Right lobe of liver (tissue), 6 donors: ENCODE measurements at regions not wholly inside any gene's neighbourhood (a gene's known extent, or its start where the extent isn't known, plus 50 kb on each side); places are given as distances from the start of the nearest gene placed in this dataset.

Source experiments
- ATAC-seq, 4 donors: fragments of 200-7000 bp; cut with Tn5 transposase; one replicate each; pipeline ENCODE4 v1.9.1; 2020; ENCODE audit warnings: mild to moderate bottlenecking in 4 of 4, moderate library complexity in 4 of 4
- DNase-seq, 3 donors: peaks; one replicate each; pipeline ENCODE4 v3.0.0-alpha.2; 2020
- H3K27ac ChIP-seq, 3 donors: fragments of 200-600 bp; one replicate each; pipeline ENCODE4 v1.8.0; 2022
- H3K27me3 ChIP-seq, 2 donors: fragments of 200-600 bp; one replicate each; pipeline ENCODE4 v1.8.0; 2022
- H3K36me3 ChIP-seq, 4 donors: fragments of 200-600 bp; sonication (generic) in 1 of 4; one replicate each; pipeline versions ENCODE4 v1.5.1 to v1.8.0; 2017 to 2022; ENCODE audit warnings: control low read depth in 1 of 4
- H3K4me1 ChIP-seq, 4 donors: fragments of 200-600 bp; sonication (generic) in 1 of 4; one replicate each; pipeline versions ENCODE4 v1.5.1 to v1.8.0; 2017 to 2022; ENCODE audit warnings: control low read depth in 1 of 4
- H3K4me3 ChIP-seq, 3 donors: fragments of 200-600 bp; one replicate each; pipeline ENCODE4 v1.8.0; 2022
- H3K9me3 ChIP-seq, 4 donors: fragments of 200-600 bp; sonication (generic) in 1 of 4; one replicate each; pipeline versions ENCODE4 v1.5.1 to v1.8.0; 2017 to 2022; ENCODE audit warnings: control low read depth in 1 of 4
- POLR2A ChIP-seq: fragments of 450-650 bp; IDR thresholded peaks from one replicate; pipeline ENCODE4 v1.6.1; 2017; ENCODE audit warnings: antibody characterized with exemption, mild to moderate bottlenecking
- WGBS: methylation state at CpG from one replicate; pipeline ENCODE4 v1.1.6; 2018; ENCODE audit warnings: low coverage, low lambda C conversion rate; ENCODE audit not compliant: insufficient coverage; ENCODE audit errors: missing lambda C conversion rate; 5-methylcytosine and 5-hydroxymethylcytosine counted together
- intact Hi-C, 2 donors: fragments of 100-400 bp; cut with DNase I; formaldehyde crosslinking; loops; one replicate each; pipeline versions ENCODE4 v1.11.2 to v1.14.1; 2022
- TF ChIP-seq, protein P1 (sequence below), 4 donors: fragments of 200-600 bp in 3 of 4; fragments of 450-650 bp in 1 of 4; IDR thresholded peaks; one replicate each; pipeline versions ENCODE4 v1.5.1 to v1.8.0; 2016 to 2022; ENCODE audit warnings: antibody characterized with exemption in 4 of 4, mild to moderate bottlenecking in 2 of 4
- donor health status: DM: no; HTN: yes; CAD: no.
- donor health status: DM: no; HTN: no; CAD: no.
- donor health status: DM: no; HTN: no; CAD: no.
- donor health status: DM: no; HTN: yes; CAD: no.
- donor health status: DM: no; HTN: yes; CAD: no.

DNA sequence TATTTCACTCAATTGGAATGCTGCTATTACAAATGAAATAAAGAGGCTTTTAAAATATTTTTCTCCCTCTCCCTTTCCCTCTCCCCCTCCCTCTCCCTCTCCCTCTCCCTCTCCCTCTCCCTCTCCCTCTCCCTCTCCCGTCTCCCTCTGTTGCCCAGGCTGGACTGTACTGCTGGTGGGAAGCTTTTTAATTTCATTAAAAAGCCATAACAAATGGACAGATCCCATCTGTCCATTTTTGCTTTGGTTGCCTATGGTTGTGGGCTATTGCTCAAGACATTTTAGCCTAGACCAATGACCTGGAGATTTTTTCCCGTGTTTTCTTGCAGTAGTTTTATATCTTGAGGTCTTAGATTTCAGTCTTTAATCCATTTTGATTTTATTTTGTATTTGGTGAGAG, 107.2 kb upstream of the LRRC3B start:
- TF ChIP-seq, protein P1, sequence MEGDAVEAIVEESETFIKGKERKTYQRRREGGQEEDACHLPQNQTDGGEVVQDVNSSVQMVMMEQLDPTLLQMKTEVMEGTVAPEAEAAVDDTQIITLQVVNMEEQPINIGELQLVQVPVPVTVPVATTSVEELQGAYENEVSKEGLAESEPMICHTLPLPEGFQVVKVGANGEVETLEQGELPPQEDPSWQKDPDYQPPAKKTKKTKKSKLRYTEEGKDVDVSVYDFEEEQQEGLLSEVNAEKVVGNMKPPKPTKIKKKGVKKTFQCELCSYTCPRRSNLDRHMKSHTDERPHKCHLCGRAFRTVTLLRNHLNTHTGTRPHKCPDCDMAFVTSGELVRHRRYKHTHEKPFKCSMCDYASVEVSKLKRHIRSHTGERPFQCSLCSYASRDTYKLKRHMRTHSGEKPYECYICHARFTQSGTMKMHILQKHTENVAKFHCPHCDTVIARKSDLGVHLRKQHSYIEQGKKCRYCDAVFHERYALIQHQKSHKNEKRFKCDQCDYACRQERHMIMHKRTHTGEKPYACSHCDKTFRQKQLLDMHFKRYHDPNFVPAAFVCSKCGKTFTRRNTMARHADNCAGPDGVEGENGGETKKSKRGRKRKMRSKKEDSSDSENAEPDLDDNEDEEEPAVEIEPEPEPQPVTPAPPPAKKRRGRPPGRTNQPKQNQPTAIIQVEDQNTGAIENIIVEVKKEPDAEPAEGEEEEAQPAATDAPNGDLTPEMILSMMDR (IDR thresholded peaks at IDR 0.05) = no peak
- no peak for TF ChIP-seq POLR2A
- no peaks in the 10 kb centered on the region for H3K9me3 ChIP-seq
- ATAC-seq (no peak), DNase-seq (no peak)
- H3K4me1 ChIP-seq = no peaks in the 10 kb centered on the region
- intact Hi-C loops = no loop called here
- no peaks in the 10 kb centered on the region for H3K27me3 ChIP-seq
- no peak overlapping the region for H3K4me3 ChIP-seq
- 52% methylated on average over 2 of the region's 2 CpGs for WGBS
- H3K36me3 ChIP-seq = no peaks in the 10 kb centered on the region
- H3K27ac ChIP-seq = no peak overlapping the region

DNA sequence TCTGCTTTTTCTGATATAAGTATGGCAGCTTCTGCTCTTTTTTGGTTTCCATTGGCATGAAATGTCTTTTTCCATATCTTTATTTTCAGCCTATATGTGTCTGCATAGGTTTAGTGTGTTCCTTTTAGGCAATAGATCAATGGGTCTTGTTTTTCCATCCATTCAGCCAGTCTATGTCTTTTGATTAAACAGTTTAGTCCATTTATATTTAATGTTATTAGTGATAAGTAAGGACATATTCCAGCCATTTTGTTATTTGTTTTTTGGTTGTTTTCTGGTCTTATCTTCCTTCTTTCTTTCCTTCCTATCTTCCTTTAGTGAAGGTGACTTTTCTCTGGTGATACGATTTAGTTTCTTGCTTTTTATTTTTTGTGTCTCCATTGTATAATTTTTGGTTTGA, 101.3 kb upstream of the LRRC3B start:
- intact Hi-C loops = no loop called here
- no peak for ATAC-seq
- Histone ChIP-seq H3K9me3 (no peaks in the 10 kb centered on the region), H3K4me3 (no peak overlapping the region), H3K36me3 (no peaks in the 10 kb centered on the region), H3K4me1 (no peaks in the 10 kb centered on the region), H3K27ac (no peak overlapping the region), H3K27me3 (no peaks in the 10 kb centered on the region)
- DNase-seq = no peak
- 73% methylated on average over 1 of the region's 1 CpG for WGBS
- TF ChIP-seq, protein P1 (IDR thresholded peaks at IDR 0.05) = no peak
- TF ChIP-seq POLR2A = no peak

DNA sequence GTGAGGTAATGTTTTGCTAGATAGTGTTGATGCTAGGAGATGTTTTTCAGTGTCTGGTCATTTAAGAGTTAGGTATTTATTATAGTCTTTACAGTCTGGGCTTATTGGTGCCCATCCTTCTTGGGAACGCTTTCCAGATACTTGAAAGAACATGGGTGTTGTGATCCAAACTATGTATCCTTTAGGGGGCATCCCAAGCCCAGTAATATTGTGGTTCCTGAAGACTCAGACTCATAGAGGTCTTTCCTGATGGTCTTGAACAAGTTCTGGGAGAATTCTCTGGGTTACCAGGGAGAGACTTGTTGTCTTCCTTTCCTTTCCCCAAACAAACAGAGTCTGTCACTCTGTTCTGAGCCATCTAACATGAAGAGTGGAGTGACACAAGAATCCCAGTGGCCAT, 99.7 kb upstream of the LRRC3B start:
- ATAC-seq = no peak
- no peak for TF ChIP-seq POLR2A
- TF ChIP-seq, protein P1 (IDR thresholded peaks at IDR 0.05) = no peak
- no peaks in the 10 kb centered on the region for H3K9me3 ChIP-seq

DNA sequence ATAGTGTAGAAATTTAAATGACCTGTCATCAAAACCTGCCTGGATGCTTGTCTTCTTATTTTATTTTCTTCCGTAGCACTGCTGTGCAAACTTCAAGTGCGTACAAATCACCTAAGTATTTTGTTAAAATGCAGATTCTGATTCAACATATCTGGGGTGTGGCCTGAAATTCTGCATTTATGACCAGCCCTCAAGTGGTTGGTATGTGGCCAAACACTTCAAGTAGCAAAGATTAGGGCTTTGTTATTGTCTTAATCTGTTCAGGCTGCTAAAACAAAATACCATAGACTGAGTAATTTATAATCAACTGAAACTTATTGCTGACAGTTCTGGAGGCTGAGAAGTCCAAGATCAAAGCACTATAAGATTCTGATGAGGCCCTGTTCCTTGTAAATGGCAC, 97.6 kb upstream of the LRRC3B start:
- Histone ChIP-seq H3K27ac (no peak overlapping the region), H3K36me3 (no peaks in the 10 kb centered on the region), H3K9me3 (no peaks in the 10 kb centered on the region), H3K4me3 (no peak overlapping the region), H3K4me1 (no peaks in the 10 kb centered on the region), H3K27me3 (no peaks in the 10 kb centered on the region)
- ATAC-seq (no peak), DNase-seq (no peak)
- TF ChIP-seq POLR2A = no peak
- TF ChIP-seq, protein P1 (IDR thresholded peaks at IDR 0.05) = no peak
- WGBS = 60% methylated on average over 2 of the region's 2 CpGs
- intact Hi-C loops = no loop called here

More for the DNA sequence above, 99.7 kb upstream of the LRRC3B start:
- Histone ChIP-seq H3K4me3 (no peak overlapping the region), H3K36me3 (no peaks in the 10 kb centered on the region), H3K27ac (no peak overlapping the region), H3K27me3 (no peaks in the 10 kb centered on the region), H3K4me1 (no peaks in the 10 kb centered on the region)
- intact Hi-C loops = no loop called here
- DNase-seq = no peak
- 67% methylated on average over 1 of the region's 1 CpG for WGBS

DNA sequence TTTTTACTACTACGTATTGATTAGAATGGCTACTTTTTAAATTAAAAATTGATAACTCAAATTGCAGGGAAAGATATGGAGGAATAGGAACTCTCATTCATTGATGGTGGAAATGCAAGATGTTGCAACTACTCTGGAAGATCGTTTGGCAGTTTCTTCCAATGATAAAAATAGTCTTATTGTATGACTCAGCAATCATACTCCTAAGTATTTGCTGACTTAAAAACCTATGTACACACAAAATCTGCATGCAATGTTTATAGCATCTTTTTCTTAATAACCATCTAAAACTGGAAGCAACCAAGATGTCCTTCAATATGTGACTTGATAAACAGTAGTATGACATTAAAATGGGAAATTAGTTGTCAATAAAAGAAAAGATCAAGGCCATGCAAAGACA, 87.4 kb upstream of the LRRC3B start:
- intact Hi-C loops = no loop called here
- WGBS = 4% methylated on average over 2 of the region's 2 CpGs
- Histone ChIP-seq H3K27me3 (no peaks in the 10 kb centered on the region), H3K36me3 (no peaks in the 10 kb centered on the region), H3K9me3 (no peaks in the 10 kb centered on the region), H3K4me1 (no peaks in the 10 kb centered on the region), H3K27ac (no peak overlapping the region), H3K4me3 (no peak overlapping the region)
- DNase-seq (no peak), ATAC-seq (no peak)
- TF ChIP-seq, protein P1 (IDR thresholded peaks at IDR 0.05) = no peak
- TF ChIP-seq POLR2A = no peak
